ENCODE measurements at regions not wholly inside any gene's neighbourhood (a gene's known extent, or its start where the extent isn't known, plus 50 kb on each side); places are given as distances from the start of the nearest gene placed in this dataset.

DNA sequence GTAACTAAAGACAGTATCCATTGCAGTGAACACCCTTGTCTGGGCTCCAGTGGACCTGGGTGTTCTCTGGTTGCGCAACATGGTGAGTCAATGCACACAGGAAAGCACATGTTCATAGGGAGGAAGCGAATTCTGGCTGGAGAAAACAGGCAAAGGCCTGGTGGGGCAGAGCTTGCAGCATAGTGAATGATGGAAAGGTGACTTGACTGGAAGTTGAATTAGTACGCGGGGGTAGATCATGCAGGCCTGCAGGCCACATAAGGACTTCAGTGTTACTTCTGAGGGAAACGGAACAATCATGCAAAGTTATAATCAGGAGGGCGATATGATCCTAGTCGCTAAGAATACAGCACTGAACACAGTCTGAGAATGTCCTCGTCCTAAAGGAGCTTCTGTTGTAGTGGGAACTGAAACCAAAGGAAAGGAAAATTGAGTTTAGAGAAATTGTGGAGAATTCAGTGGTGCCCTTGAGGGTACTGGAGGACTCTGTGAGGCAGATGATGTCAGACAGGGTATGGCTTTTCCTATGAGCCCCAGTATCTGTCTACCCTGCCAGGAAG, 71.9 kb upstream of the RANBP3L start:
- TF ChIP-seq CTCF (IDR thresholded peaks at IDR 0.05 in 2 of 3, conservative IDR thresholded peaks at IDR 0.05 in 1 of 3; ENCODE audit: borderline replicate concordance in 1 of 3, insufficient read depth in 1 of 3, low read depth in 2 of 3, low read length in 2 of 3) (no peak), SRF (IDR thresholded peaks at IDR 0.05; ENCODE audit: low read depth) (no peak), ELF1 (IDR thresholded peaks at IDR 0.05; ENCODE audit: borderline replicate concordance, low read depth) (no peak), POLR2AphosphoS5 (IDR thresholded peaks at IDR 0.05; ENCODE audit: low read depth, low read length) (no peak), CEBPB (IDR thresholded peaks at IDR 0.05; ENCODE audit: low read depth) (peak; percentile 91)

Data from HCT116 (cell line).